ENCODE measurements at regions not wholly inside any gene's neighbourhood (a gene's known extent, or its start where the extent isn't known, plus 50 kb on each side); places are given as distances from the start of the nearest gene placed in this dataset.
"Not testable (repeated sequence)": the region's sequence is repeated elsewhere in the genome, so short reads cannot be mapped to it uniquely, and the experiment has no call there.

DNA sequence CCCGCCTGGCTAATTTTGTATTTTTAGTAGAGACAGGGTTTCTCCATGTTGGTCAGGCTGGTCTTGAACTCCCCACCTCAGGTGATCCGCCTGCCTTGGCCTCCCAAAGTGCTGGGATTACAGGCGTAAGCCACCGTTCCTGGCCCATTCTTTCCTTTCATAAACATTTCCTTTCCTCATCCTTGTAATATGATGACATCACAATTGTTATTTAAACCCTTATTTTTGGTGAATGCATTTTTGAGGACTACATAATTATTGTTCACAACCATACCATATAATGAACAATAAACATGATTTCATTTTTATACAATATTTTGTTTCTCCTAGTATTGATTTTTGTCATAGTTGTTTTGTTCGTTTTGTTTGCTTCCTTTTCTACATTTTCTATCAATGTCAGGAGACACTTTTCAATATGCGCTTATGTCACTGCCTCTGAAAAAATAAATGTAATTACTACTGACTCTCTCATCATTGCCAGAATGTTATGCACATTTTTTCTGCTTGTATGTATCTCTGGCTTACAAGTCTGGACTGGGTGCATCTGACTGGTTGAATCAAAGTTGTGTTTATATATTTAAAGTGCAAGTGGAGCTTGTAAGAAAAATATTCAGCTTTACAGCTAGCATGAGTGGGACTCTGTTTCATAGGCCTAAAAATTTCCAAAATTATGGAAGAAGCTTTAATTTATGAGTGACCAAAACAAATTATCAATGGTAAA lies 2286.3 kb upstream of the RAG2 start:
- DNase-seq (ENCODE audit: low read depth), result no peak

DNA sequence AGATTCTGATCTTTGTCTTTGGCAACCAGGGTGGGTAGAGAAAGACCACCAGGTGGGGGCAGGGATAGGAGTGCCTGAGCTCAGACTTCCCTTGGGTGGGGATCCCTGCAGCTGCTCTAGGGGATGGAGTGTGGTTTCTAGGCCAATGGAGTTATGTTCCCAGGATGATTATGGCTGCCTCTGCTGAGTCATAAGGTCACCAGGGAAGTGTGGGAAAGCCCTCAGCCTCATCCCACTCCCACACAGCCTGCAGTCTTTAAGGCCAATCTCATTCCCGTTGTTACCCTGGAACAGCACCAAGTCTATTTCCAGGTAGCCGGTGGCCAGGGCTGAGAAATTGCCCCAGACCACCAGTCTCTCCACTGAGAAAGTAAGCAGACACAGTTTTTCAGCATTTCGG lies 2269.3 kb upstream of the RAG2 start:
- no peak for DNase-seq (ENCODE audit: low read depth)

DNA sequence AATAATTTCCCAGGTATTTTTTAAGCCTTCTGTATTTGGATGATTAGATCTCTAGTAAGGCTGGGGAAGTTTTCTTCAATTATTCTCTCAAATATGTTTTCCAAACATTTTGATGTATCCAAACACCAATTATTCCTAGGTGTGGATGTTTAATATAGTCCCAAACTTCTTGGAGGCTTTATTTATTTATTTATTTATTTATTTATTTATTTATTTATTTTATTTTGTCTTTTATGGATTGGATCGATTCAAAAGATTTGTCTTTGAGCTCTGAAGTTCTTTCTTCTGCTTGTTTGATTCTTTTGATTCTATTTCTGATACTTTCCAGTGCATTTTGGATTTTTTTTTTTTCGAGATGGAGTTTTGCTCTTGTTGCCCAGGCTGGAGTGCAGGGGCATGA lies 2267.9 kb upstream of the RAG2 start:
- no peak for DNase-seq (ENCODE audit: low read depth)

DNA sequence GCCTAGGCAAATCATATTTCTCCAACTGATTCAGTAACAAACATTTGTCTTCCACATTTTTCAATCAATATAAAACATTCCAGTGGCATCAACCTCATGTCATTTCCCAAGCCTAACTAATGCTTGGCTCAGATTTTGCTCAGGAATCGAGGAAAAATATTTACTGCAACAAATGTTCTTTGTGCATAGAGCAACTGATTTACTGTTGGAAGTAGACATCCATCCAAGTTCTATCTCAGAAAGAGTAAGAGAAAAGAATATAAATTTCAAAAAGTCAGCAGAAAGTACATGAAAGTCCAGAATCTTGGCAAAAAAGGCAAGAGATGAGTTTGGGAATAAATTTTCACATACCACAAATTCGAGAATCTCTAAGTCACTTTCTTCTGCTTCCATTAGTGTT lies 2245.0 kb upstream of the RAG2 start:
- no peak for DNase-seq (ENCODE audit: low read depth)

DNA sequence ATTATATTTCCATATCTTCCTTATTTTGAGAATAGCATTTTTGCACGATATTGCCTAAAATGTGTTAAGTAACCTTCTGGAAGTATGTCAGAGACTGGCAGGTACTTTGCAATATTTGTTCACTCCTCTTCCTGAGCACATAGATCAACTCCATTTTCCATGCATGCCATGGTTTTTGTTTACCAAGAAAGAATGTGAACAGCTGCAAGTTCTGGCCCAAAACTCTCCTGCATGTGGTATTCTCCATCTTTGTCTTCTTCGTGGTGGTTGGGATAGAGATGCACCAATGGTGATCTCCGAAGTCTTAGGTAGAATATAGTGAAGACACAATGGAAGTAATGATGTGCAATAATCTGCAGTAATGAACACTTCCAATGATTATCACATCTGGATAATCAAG lies 2241.0 kb upstream of the RAG2 start:
- DNase-seq (ENCODE audit: low read depth), result no peak

DNA sequence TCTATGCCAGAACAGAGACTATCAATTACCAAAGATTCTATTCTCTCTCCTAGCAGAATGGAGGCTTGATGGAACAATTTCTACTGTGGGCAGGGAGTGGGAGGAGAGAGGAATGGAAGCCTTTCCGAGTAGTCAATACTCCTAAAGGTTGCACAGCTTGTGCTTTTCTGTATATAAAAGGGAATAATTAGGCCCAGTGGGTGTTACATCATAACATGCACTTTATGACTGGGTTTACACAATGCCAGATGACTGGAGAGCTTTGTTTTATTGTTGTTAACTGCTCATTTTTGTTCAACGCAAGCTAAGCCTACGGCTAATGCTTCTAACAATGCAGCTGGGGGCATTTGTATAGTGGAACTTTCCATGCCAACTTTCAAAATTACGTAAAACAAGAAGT lies 2237.9 kb upstream of the RAG2 start:
- DNase-seq (ENCODE audit: low read depth), result no peak

DNA sequence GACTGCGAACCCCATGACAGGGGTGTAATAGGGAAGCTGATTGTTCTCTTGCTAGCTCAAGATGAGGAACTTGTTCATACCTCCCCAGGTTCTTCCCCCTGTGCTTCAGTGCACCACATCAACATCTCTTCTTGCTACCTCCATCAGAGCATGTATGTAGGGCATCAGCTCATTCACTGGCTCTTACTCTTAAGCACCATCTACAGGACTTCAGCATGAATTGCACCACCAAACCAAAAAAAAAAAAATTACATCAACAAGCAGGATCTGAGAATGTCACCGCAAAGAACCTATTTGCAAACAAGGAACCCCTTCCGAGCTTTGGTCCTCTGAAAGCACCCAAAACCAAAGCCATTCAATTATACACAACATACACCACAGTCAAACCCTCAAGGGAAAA lies 2226.5 kb upstream of the RAG2 start:
- no peak for DNase-seq (ENCODE audit: low read depth)

DNA sequence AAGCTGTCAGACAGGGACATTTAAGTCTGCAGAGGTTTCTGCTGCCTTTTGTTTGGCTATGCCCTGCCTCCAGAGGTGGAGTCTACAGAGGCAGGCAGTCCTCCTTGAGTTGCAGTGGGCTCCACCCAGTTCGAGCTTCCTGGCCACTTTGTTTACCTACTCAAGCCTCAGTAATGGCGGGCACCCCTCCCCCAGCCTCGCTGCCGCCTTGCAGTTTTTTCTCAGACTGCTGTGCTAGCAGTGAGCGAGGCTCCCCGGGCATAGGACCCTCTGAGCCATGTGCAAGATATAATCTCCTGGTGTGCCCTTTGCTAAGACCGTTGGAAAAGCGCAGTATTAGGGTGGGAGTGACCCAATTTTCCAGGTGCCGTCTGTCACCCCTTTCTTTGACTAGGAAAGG lies 2223.8 kb upstream of the RAG2 start:
- not testable (repeated sequence) for DNase-seq (ENCODE audit: low read depth)

DNA sequence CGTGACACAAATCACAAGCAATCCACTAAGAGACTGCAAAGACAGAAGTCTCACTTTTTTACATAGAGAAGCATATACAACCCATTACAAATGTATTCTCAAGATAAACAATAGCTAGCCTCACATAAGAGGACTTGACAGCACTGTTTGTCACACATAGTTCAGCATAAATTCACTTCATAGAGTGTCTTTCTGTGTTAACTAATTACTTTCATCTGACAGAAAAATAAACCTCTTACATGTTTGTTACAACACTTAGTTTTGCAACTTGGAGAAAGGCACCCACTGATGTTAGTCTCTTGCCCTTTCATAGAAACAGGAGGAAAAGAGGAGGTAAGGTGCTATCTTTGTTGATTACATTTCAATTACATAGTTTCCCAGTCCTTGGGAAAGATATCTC lies 2221.9 kb upstream of the RAG2 start:
- DNase-seq (ENCODE audit: low read depth), result no peak

DNA sequence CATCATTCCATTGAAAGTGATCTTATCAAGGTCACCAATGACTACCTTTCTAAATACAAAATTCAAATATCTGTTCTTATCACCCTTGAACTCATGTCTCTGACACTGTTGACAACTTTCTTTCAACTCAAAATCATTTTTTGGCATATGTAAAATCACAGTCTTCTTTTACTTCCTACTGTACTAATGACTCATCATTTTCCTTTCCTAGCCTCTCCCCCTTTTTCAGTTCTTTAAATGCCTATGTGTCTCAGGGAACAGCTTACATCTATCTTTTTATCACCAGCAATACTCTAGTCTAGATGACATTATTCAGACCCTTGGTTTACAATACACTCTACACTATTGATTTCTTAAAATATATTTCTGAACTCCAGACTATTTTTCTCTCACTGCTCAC lies 2220.7 kb upstream of the RAG2 start:
- DNase-seq (ENCODE audit: low read depth), result no peak

DNA sequence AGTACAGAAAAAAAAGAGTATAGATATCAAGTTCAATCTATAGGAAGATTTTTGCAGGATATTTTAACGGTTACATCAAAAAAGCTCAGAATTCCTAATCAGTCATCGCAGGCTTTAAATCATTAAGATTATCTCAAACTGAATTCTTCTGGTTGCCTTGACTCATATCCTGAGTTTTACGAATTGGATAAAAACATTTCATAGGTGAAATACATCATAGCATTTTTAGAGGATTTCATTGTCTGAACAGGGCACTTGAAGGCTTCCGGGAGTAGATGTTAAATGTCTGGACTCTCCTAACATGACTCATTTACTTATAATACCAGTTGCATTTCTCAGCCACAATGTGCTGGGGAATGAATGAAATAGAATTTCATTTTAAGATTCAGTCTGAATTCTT lies 2216.6 kb upstream of the RAG2 start:
- DNase-seq (ENCODE audit: low read depth), result no peak

DNA sequence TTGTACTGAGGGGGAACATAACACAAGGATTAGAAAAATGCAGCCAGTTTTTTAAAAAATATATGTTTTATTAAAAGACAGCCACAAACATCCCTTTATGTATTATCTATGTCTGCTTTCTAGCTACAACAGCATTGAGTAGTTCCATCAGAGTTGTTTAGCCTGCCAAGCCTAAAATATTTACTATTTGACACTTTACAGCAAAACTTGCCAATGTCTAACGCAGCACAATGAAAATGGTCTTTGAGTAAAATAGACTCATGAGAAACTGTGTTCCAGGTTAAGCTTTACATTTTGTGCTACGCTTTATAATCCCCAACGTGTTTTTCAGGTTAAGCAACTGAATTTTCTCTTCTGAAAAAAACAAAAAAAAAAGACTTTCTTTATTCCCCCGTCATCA lies 2211.5 kb upstream of the RAG2 start:
- no peak for DNase-seq (ENCODE audit: low read depth)

DNA sequence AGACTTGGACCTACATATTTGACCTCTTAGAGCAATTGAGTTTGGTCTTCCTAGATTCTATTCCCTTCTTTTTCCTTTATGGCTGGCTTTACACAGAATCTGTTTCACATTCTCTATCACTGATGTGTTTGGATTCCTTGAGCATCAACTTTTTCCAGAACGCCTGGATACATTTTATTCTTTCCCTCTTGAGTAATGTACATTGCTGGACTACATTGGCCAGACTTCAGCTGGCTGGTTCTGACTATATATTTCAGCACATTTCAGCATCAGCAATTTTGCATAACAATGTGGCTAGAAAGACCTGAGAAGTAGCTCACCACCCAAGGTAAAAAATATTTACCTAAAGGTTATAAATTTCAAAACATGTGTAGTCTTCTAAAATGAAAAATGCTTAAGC lies 2198.2 kb upstream of the RAG2 start:
- DNase-seq (ENCODE audit: low read depth), result no peak

DNA sequence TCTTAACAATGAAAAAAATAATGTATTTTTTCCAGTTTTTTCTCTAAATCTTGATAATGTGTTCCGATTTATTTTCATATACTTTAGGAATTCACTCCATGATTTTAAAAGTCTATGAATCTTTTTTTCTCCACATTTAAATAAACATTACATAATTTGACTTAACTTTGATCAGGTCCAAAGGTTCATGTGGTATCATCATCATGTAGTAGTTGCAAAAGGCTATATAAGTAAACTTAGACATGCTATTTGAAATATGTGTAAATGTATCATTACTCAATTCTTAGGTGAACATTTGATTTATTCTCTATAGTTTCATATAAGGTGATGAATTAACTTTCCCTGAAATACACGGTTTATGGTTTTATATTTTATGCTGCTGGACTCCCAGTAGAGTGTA lies 2197.0 kb upstream of the RAG2 start:
- no peak for DNase-seq (ENCODE audit: low read depth)

DNA sequence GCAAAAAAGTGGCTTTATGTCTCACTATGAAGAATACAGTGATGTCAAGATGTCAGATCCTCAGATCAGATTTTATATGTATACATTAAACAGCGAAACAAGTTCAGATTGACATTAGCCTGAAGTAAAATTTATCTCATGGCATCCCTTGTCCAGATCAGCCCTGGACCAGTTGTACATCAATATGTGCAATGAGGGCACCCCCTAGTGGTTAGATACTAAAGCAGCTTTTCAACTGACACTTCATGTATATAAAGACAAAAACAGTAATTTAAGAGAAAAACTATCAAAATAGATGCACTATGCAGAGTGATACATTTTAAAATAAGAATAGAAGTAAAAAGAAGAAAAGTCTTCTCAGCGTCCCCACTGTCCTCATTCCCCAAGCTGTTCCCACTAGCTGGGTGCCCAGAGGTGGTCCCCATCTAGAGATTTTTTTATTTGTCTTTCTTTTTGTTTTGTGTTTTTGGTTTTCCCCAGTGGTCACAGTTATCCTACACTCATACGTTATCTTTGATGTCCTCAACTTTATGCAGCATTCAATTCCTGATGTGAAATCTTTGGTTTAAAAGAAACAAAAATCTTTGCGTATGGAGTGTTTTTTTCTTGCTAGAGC lies 2193.4 kb upstream of the RAG2 start:
- no peak for DNase-seq (ENCODE audit: low read depth)

DNA sequence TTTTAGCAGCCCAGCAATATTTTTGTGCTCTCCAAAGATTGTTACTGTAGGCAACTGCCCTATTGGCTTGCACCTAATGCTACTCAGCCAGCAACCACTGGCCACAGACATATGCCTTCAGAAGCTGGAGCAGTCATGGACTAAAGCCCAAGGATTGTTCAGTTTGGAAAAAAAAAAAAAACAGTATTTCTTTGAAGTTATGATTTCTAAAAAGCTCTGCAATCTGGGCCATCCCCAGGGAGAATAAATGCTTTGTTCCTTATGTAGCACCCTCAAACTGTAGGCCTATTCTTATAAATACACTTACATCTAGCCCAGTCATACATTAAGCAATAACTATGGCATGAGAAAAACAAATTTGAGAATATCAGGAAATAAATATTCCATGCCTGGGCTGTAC lies 2190.5 kb upstream of the RAG2 start:
- no peak for DNase-seq (ENCODE audit: low read depth)

DNA sequence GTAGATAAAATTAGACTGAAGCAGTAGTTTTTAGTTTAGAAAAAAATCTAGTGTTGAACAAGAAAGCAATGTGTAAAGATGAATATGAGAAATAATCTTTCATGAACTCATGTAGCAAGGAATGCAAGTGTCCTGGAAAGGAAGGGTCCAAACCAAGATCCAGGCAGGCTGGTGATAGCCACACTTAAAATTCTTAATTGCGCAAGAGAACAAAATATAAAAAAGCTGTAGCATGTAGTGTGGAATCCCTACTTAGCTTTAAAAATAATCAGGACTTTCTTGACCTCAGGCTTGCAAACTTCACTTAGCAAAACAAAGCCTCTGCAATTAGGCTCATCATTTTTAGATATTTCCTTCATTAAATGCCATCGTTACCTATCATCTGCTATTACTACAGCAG lies 2186.1 kb upstream of the RAG2 start:
- no peak for DNase-seq (ENCODE audit: low read depth)

DNA sequence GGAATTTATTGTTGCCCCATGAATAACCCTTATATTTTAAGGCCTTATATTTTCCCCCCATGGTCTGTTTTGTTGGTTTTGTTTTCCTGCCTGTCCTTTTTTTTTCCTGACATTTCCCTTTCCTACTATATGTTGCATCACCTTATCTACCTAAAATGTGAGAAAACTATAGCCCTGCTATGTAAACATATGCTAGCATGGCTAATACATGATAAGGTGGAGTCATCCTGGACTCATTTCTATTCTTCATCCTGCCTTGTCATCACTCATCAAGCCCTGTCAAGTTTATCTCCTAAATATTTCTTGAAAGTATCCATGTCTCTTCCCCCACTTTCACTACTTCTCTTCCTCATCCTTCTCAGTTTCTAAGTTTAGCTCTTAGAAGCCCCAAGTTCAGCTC lies 2168.8 kb upstream of the RAG2 start:
- no peak for DNase-seq (ENCODE audit: low read depth)

DNA sequence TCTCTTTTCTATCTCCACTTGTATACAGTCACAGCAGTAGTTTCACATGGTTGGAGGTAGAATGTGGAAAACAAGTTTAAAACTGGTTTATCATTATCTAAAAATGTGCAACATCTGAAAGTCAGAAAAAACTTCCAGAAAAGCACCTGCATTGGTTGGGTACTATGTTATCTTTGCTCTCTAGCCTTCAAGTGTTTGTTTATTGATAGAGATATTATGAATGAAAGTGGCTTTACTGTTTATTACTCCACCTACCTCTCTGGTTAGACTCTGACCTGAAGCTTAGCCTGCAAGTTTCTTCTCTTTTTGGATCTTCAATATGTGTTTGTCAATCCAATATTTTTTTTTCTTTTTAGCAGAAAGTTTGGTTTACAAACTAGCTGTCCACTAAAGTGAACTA lies 2161.4 kb upstream of the RAG2 start:
- no peak for DNase-seq (ENCODE audit: low read depth)

DNA sequence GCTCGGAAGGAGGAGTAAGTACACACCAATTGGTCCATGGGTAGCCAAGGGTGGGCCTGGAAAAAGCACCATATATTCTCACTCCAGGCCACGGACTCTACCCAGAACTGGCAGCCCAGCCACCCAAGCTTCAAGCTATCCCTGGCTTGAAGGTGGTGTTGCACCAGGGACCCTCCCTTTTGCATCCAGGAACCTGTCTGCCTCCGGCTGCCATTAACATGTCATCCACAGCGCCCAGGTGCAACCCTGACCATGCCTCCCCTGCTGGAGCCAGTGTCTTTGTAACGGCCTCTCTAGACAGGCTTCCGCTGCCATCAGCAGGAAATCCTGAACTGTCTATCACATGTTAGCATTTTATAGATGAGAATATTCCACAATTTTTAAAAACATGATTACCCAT lies 2158.5 kb upstream of the RAG2 start:
- DNase-seq (ENCODE audit: low read depth), result no peak

DNA sequence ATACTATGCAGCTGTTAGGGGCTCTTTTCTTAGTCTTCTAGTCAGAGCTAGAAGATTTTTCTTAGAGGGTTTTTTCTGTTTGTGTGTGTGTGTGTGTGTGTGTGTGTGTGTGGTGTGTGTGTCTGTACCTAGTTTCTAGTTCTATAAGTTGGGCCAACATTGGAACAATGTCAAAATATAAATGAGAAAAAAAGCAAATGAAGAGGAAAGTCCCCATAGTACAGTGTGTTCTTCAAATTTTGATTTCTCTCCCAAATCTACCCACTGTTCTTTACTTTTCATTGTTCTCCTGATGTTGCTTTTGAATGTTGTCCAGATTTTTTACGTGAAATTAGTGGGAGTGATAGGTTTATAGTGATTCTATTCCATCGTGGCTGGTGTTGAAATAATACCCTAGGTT lies 2153.4 kb upstream of the RAG2 start:
- DNase-seq (ENCODE audit: low read depth), result no peak

DNA sequence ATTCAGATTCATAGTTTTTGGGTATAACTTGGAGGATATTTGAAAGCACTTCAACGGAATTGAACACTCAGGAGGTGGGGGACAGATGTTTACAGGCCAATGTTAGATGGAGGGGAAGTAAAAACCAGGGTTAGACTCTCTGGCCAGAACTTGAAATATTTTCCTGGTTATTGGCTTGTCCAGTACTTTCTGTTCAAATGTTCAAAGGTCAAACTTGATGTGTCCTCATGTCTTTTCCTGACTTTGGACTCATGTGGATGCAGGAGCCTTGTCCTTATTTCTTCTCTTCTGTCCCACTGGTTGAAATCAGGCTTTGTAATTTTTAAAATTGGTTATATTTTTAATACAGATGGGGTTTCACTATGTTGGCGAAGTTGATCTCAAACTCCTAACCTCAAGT lies 2148.5 kb upstream of the RAG2 start:
- not testable (repeated sequence) for DNase-seq (ENCODE audit: low read depth)

DNA sequence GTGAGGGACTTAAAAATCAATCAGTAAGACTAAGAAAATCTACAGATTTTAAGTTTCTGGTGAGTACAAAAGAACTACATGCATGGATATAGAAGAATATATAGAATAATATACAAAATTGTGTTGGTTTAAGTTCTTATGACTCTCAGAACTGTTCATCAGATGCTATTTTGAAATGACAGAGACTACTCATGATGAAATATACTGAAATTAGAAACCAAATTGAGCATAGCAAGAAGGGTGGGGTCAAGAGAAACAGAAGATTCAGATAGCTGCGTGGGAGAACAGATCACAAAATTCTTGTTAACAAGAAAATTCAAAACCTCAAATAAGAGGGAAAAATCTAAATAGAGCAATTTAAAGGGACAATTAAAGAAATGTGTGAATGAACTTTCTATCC lies 2125.3 kb upstream of the RAG2 start:
- DNase-seq (ENCODE audit: low read depth), result no peak

DNA sequence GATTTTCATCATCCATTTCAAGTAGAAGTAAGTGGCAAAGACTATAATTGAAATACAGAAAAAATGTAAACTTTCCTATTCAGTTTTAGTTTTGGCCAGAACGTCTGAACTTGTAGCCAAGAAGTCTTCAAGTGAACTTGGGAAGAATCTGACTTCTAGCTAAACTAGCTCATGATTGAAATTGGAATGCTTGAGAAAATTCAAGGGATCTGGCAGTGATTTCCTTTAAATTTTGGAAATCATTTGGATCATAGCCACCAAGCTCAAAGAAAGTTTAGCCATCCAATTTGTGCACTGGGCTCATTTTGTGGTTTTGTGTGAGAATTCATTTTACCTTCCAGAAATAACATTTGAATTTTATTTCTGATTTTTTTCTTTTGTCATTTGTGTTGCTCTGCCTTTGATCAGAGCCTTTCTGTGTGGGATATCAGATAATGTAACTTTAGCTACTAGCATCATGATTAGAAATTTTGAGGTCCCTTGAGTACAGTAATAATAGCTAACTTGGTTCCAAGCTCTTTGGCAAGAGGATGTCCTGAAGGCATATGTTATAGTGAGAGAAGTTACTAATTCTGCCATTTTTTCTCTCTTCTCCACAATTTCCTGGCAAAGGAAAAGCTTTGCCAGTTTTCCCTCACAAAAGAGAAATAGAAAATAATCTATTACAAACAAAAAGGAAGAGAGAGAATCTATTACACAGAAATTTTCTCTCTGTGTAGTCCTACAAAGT lies 2123.7 kb upstream of the RAG2 start:
- no peak for DNase-seq (ENCODE audit: low read depth)

Data from GM04504 (cell line).